ENCODE measurements at regions not wholly inside any gene's neighbourhood (a gene's known extent, or its start where the extent isn't known, plus 50 kb on each side); places are given as distances from the start of the nearest gene placed in this dataset.
A peak's percentile ranks its signal among the peaks of the same experiment; 100 is the strongest.

- TF ChIP-seq POU2F2 (IDR thresholded peaks at IDR 0.05; ENCODE audit: low read depth, low read length) (no peak), POLR2A (IDR thresholded peaks at IDR 0.05; ENCODE audit: low read depth, low read length) (no peak), POLR2AphosphoS5 (IDR thresholded peaks at IDR 0.05; ENCODE audit: low read depth, low read length) (no peak), SPI1 (IDR thresholded peaks at IDR 0.05; ENCODE audit: low read depth, low read length) (no peak), TAF1 (IDR thresholded peaks at IDR 0.05; ENCODE audit: low read depth, low read length) (no peak), PAX5 (IDR thresholded peaks at IDR 0.05; ENCODE audit: insufficient read depth, low read length, severe bottlenecking) (no peak)
- no peak for FAIRE-seq
- DNase-seq (ENCODE audit: insufficient read length, low spot score): no peak
Observed at GRCh38 chr10:21314906-21315644, 210.4 kb downstream of the SKIDA1 start.

DNA sequence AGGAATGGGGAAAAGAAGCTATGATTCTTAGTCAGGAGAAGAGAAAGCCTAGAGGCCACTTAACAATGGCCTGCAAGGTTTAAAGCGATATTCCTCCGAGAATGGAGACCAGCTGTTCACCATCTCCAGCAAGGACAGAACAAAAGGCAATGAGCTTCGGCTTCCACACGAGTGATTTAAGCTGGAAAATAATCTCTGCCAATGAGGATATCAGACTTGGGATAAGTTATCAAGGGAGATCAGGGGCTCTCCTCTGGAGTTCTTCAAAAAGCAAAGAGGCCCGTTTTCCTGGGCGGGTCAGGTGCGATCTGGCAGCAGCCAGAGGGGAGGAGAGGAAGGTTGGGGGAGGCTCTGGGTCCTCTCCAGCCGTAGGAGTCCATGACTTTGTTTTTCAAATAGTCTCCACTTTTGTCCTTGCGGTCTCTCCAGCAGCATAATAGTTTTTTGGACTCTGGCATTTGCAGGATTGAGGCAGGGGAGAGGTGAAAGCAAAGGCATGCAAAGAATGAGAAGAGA is 211.3 kb downstream of the SKIDA1 start:
- no peak for DNase-seq (ENCODE audit: insufficient read length, low spot score)
- FAIRE-seq: no peak

GRCh38 chr10:21313691-21314090 is 211.8 kb downstream of the SKIDA1 start:
- FAIRE-seq (no peak), DNase-seq (ENCODE audit: insufficient read length, low spot score) (no peak)
- TF ChIP-seq POLR2AphosphoS5 (IDR thresholded peaks at IDR 0.05; ENCODE audit: low read depth, low read length) (no peak), PAX5 (IDR thresholded peaks at IDR 0.05; ENCODE audit: insufficient read depth, low read length, severe bottlenecking) (no peak), POLR2A (IDR thresholded peaks at IDR 0.05; ENCODE audit: low read depth, low read length) (no peak), SPI1 (IDR thresholded peaks at IDR 0.05; ENCODE audit: low read depth, low read length) (no peak)

More for the DNA sequence above, 211.3 kb downstream of the SKIDA1 start:
- TF ChIP-seq POLR2AphosphoS5 (IDR thresholded peaks at IDR 0.05; ENCODE audit: low read depth, low read length): no peak
- no peak for TF ChIP-seq PAX5 (IDR thresholded peaks at IDR 0.05; ENCODE audit: insufficient read depth, low read length, severe bottlenecking)
- no peak for TF ChIP-seq POU2F2 (IDR thresholded peaks at IDR 0.05; ENCODE audit: low read depth, low read length)
- no peak for TF ChIP-seq TAF1 (IDR thresholded peaks at IDR 0.05; ENCODE audit: low read depth, low read length)
- no peak for TF ChIP-seq SPI1 (IDR thresholded peaks at IDR 0.05; ENCODE audit: low read depth, low read length)
- TF ChIP-seq POLR2A (IDR thresholded peaks at IDR 0.05; ENCODE audit: low read depth, low read length): no peak

- TF ChIP-seq TAF1 (IDR thresholded peaks at IDR 0.05; ENCODE audit: low read depth, low read length): no peak
- DNase-seq (ENCODE audit: insufficient read length, low spot score) (no peak), FAIRE-seq (no peak)
Observed at GRCh38 chr10:21311426-21311825, 214.1 kb downstream of the SKIDA1 start.

- no peak for FAIRE-seq
- no peak for DNase-seq (ENCODE audit: insufficient read length, low spot score)
- no peak for TF ChIP-seq PAX5 (IDR thresholded peaks at IDR 0.05; ENCODE audit: insufficient read depth, low read length, severe bottlenecking)
- TF ChIP-seq SPI1 (IDR thresholded peaks at IDR 0.05; ENCODE audit: low read depth, low read length): no peak
- no peak for TF ChIP-seq POLR2A (IDR thresholded peaks at IDR 0.05; ENCODE audit: low read depth, low read length)
- no peak for TF ChIP-seq POU2F2 (IDR thresholded peaks at IDR 0.05; ENCODE audit: low read depth, low read length)
- TF ChIP-seq POLR2AphosphoS5 (IDR thresholded peaks at IDR 0.05; ENCODE audit: low read depth, low read length): no peak
- no peak for TF ChIP-seq TAF1 (IDR thresholded peaks at IDR 0.05; ENCODE audit: low read depth, low read length)
Observed at GRCh38 chr10:21309427-21309826, 216.1 kb downstream of the SKIDA1 start.

- DNase-seq (ENCODE audit: insufficient read length, low spot score): no peak
- FAIRE-seq: no peak
- TF ChIP-seq SPI1 (IDR thresholded peaks at IDR 0.05; ENCODE audit: low read depth, low read length): no peak
- TF ChIP-seq POLR2AphosphoS5 (IDR thresholded peaks at IDR 0.05; ENCODE audit: low read depth, low read length): no peak
- TF ChIP-seq POU2F2 (IDR thresholded peaks at IDR 0.05; ENCODE audit: low read depth, low read length): no peak
- TF ChIP-seq TAF1 (IDR thresholded peaks at IDR 0.05; ENCODE audit: low read depth, low read length): no peak
Observed at GRCh38 chr10:21308946-21309345, 216.5 kb downstream of the SKIDA1 start.

DNA sequence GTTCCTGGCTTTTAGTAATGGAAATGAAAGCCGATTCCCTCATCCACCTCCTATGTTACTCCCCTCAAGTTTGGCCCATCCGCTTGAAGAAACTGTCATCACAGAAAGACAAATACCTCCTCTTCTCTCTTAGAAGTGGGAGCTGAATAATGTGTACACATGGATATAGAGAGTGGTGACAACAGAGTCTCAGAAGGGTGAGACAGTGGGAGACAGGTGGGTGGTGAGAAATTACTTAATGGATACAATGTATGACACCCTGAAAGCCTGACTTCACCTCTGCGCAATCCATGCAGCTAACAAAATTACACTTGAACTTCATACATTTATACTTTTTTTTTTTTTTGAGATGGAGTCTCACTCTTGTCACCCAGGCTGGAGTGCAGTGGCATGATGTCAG is 217.5 kb downstream of the SKIDA1 start:
- no peak for TF ChIP-seq POLR2A (IDR thresholded peaks at IDR 0.05; ENCODE audit: low read depth, low read length)
- no peak for TF ChIP-seq PAX5 (IDR thresholded peaks at IDR 0.05; ENCODE audit: insufficient read depth, low read length, severe bottlenecking)
- TF ChIP-seq SPI1 (IDR thresholded peaks at IDR 0.05; ENCODE audit: low read depth, low read length): no peak
- TF ChIP-seq POU2F2 (IDR thresholded peaks at IDR 0.05; ENCODE audit: low read depth, low read length): no peak
- no peak for TF ChIP-seq TAF1 (IDR thresholded peaks at IDR 0.05; ENCODE audit: low read depth, low read length)
- no peak for TF ChIP-seq POLR2AphosphoS5 (IDR thresholded peaks at IDR 0.05; ENCODE audit: low read depth, low read length)
- FAIRE-seq: no peak
- no peak for DNase-seq (ENCODE audit: insufficient read length, low spot score)

- FAIRE-seq: no peak
- TF ChIP-seq POU2F2 (IDR thresholded peaks at IDR 0.05; ENCODE audit: low read depth, low read length) (no peak), POLR2AphosphoS5 (IDR thresholded peaks at IDR 0.05; ENCODE audit: low read depth, low read length) (no peak), POLR2A (IDR thresholded peaks at IDR 0.05; ENCODE audit: low read depth, low read length) (no peak), TAF1 (IDR thresholded peaks at IDR 0.05; ENCODE audit: low read depth, low read length) (no peak), PAX5 (IDR thresholded peaks at IDR 0.05; ENCODE audit: insufficient read depth, low read length, severe bottlenecking) (no peak), SPI1 (IDR thresholded peaks at IDR 0.05; ENCODE audit: low read depth, low read length) (no peak)
- no peak for DNase-seq (ENCODE audit: insufficient read length, low spot score)
Observed at GRCh38 chr10:21304608-21305007, 220.9 kb downstream of the SKIDA1 start.

GRCh38 chr10:21304198-21304597 is 221.3 kb downstream of the SKIDA1 start:
- no peak for FAIRE-seq
- TF ChIP-seq POLR2A (IDR thresholded peaks at IDR 0.05; ENCODE audit: low read depth, low read length): no peak
- no peak for TF ChIP-seq PAX5 (IDR thresholded peaks at IDR 0.05; ENCODE audit: insufficient read depth, low read length, severe bottlenecking)
- no peak for TF ChIP-seq SPI1 (IDR thresholded peaks at IDR 0.05; ENCODE audit: low read depth, low read length)
- TF ChIP-seq POLR2AphosphoS5 (IDR thresholded peaks at IDR 0.05; ENCODE audit: low read depth, low read length): no peak
- no peak for TF ChIP-seq POU2F2 (IDR thresholded peaks at IDR 0.05; ENCODE audit: low read depth, low read length)
- no peak for TF ChIP-seq TAF1 (IDR thresholded peaks at IDR 0.05; ENCODE audit: low read depth, low read length)
- no peak for DNase-seq (ENCODE audit: insufficient read length, low spot score)

- FAIRE-seq: no peak
- no peak for DNase-seq (ENCODE audit: insufficient read length, low spot score)
- TF ChIP-seq PAX5 (IDR thresholded peaks at IDR 0.05; ENCODE audit: insufficient read depth, low read length, severe bottlenecking): no peak
- peak; percentile 46; the same call in 1 of the 2 replicates for TF ChIP-seq SPI1 (IDR thresholded peaks at IDR 0.05; ENCODE audit: low read depth, low read length)
- TF ChIP-seq POU2F2 (IDR thresholded peaks at IDR 0.05; ENCODE audit: low read depth, low read length): no peak
Observed at GRCh38 chr10:21300551-21300950, 224.9 kb downstream of the SKIDA1 start.

Data from GM12891 (cell line).